ENCODE measurements at regions not wholly inside any gene's neighbourhood (a gene's known extent, or its start where the extent isn't known, plus 50 kb on each side); places are given as distances from the start of the nearest gene placed in this dataset.

GRCh38 chr10:106033065-106033464 is 1131.4 kb downstream of the SORCS1 start:
- H3K4me2 ChIP-seq (ENCODE audit: low read depth, low read length, poor library complexity, severe bottlenecking): no peak overlapping the region
- H3K9me2 ChIP-seq (replicated peaks; ENCODE audit: insufficient read depth, low read length): no peaks in the 10 kb centered on the region
- H3K9me3 ChIP-seq (ENCODE audit: insufficient read depth, low read length): no peaks in the 10 kb centered on the region
- H3K27me3 ChIP-seq (ENCODE audit: low read length): no peaks in the 10 kb centered on the region
- H3F3A ChIP-seq (ENCODE audit: insufficient read depth): no peaks in the 10 kb centered on the region
- H3K4me3 ChIP-seq (ENCODE audit: insufficient read depth, low read length, poor library complexity, severe bottlenecking): no peak overlapping the region
- no peak overlapping the region for H2AFZ ChIP-seq (ENCODE audit: low read depth, low read length, severe bottlenecking)
- no peak overlapping the region for H3K27ac ChIP-seq (ENCODE audit: low read depth, low read length)
- TF ChIP-seq EZH2phosphoT487 (conservative IDR thresholded peaks at IDR 0.05; ENCODE audit: low read length): no peak
- TF ChIP-seq CTCF (IDR thresholded peaks at IDR 0.05; ENCODE audit: insufficient read depth, low read length, poor library complexity, severe bottlenecking): no peak
- H3K79me2 ChIP-seq (ENCODE audit: insufficient read depth, low read length): no peaks in the 10 kb centered on the region
- no peaks in the 10 kb centered on the region for H3K36me3 ChIP-seq (ENCODE audit: low read length)
- H4K20me1 ChIP-seq (ENCODE audit: low read depth, low read length): no peaks in the 10 kb centered on the region
- H3K9ac ChIP-seq (ENCODE audit: low read length): no peak overlapping the region

DNA sequence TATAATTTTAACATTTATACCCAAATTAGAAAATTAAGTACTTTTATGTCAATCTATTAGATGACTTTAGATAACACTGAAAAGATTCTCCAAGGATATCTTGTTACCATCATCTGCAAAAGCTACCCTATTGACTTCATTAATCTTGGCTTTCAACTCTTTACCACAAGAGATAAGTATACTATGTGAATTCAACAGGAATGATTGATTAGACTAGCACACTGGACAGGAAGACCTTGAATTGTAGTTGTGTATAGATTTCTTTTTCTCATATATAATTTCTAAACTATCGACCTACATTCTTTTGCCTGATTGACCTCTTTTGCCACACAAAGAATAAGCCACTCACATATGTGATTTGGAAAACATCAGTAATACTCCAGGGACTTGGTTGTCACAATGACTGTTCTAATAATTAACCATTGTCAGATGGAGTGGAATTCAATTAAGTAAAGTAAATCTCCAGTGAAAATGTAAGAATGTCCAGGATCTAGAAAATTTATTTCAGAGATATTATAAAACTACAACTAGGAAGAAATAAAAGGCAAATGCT is 1132.0 kb downstream of the SORCS1 start:
- no peak overlapping the region for H3K4me2 ChIP-seq (ENCODE audit: low read depth, low read length, poor library complexity, severe bottlenecking)
- H2AFZ ChIP-seq (ENCODE audit: low read depth, low read length, severe bottlenecking): no peak overlapping the region
- no peaks in the 10 kb centered on the region for H3K9me2 ChIP-seq (replicated peaks; ENCODE audit: insufficient read depth, low read length)
- H3K27me3 ChIP-seq (ENCODE audit: low read length): no peaks in the 10 kb centered on the region
- H3F3A ChIP-seq (ENCODE audit: insufficient read depth): no peaks in the 10 kb centered on the region
- no peaks in the 10 kb centered on the region for H3K36me3 ChIP-seq (ENCODE audit: low read length)
- TF ChIP-seq EZH2phosphoT487 (conservative IDR thresholded peaks at IDR 0.05; ENCODE audit: low read length) (no peak), CTCF (IDR thresholded peaks at IDR 0.05; ENCODE audit: insufficient read depth, low read length, poor library complexity, severe bottlenecking) (no peak)
- H3K79me2 ChIP-seq (ENCODE audit: insufficient read depth, low read length): no peaks in the 10 kb centered on the region
- no peak overlapping the region for H3K4me3 ChIP-seq (ENCODE audit: insufficient read depth, low read length, poor library complexity, severe bottlenecking)
- H4K20me1 ChIP-seq (ENCODE audit: low read depth, low read length): no peaks in the 10 kb centered on the region
- no peak overlapping the region for H3K27ac ChIP-seq (ENCODE audit: low read depth, low read length)
- H3K9ac ChIP-seq (ENCODE audit: low read length): no peak overlapping the region
- H3K9me3 ChIP-seq (ENCODE audit: insufficient read depth, low read length): no peaks in the 10 kb centered on the region

- Histone ChIP-seq H4K20me1 (ENCODE audit: low read depth, low read length) (no peaks in the 10 kb centered on the region), H3F3A (ENCODE audit: insufficient read depth) (no peaks in the 10 kb centered on the region), H3K79me2 (ENCODE audit: insufficient read depth, low read length) (no peaks in the 10 kb centered on the region), H3K27me3 (ENCODE audit: low read length) (no peaks in the 10 kb centered on the region), H3K9me2 (replicated peaks; ENCODE audit: insufficient read depth, low read length) (no peaks in the 10 kb centered on the region), H3K9me3 (ENCODE audit: insufficient read depth, low read length) (no peaks in the 10 kb centered on the region), H3K9ac (ENCODE audit: low read length) (no peak overlapping the region), H3K36me3 (ENCODE audit: low read length) (no peaks in the 10 kb centered on the region), H2AFZ (ENCODE audit: low read depth, low read length, severe bottlenecking) (no peak overlapping the region), H3K27ac (ENCODE audit: low read depth, low read length) (no peak overlapping the region), H3K4me2 (ENCODE audit: low read depth, low read length, poor library complexity, severe bottlenecking) (no peak overlapping the region), H3K4me3 (ENCODE audit: insufficient read depth, low read length, poor library complexity, severe bottlenecking) (no peak overlapping the region)
- no peak for TF ChIP-seq EZH2phosphoT487 (conservative IDR thresholded peaks at IDR 0.05; ENCODE audit: low read length)
- TF ChIP-seq CTCF (IDR thresholded peaks at IDR 0.05; ENCODE audit: insufficient read depth, low read length, poor library complexity, severe bottlenecking): no peak
These were observed 1137.3 kb downstream of the SORCS1 start for GRCh38 chr10:106027240-106027639.
